ENCODE measurements at regions not wholly inside any gene's neighbourhood (a gene's known extent, or its start where the extent isn't known, plus 50 kb on each side); places are given as distances from the start of the nearest gene placed in this dataset.
A peak's percentile ranks its signal among the peaks of the same experiment; 100 is the strongest.

DNA sequence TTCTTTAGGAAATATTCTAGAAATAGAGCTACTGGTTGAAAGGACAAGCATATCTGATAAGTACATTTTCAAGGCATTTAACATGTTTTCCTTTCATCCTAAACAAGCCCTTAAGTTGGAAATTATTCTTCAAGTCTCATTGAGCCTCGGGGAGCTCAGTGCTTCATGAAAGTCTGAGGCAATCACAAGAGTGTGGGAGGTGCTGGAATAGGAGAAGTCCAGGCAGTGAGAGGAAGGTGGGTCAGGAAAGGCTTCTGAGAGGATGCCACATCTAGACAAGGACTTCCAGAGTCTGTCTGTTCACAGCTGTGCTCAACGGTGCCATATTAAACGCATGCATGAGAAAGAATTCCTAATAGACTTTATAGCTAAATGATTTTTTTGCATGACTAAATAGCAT, 69.8 kb downstream of the CD83 start:
- no peak for DNase-seq

- DNase-seq, result no peak
Observed at GRCh38 chr6:14189074-14189473, 71.5 kb downstream of the CD83 start.

DNA sequence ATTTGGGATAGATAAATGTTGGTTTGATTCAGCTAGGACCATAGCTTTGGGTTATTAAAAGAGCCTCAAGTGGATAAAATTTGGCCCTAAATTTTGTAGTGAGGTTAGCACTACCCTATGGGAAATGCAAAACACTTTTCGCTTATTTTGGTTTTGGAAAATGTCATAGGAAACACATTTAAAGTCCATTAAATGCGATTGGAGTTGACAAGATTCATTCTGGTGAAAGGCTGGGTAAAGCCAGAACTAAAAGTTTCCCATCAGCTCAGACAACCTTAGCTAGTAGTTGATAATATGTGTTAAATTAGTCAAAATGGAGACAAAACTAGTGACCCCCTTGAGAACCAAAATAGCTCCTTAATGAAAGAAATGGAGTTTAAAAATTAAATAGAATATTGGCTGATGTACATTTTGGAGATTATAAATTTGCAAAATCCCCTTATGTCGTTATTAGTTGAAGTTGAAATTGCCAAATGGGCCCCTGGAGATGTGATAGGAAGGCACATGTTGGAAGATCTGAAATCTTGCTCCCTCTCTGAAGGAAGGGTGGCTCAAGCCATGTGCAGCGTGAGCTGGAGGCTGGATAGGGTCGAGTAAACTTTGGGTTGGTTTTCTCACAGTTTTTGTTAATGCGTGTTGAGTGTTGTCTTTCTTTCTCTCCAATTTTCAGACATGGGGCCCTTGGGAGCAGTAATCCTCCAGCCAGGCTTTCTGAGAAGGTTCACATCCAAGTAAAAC, 72.8 kb downstream of the CD83 start:
- DNase-seq, result no peak

DNA sequence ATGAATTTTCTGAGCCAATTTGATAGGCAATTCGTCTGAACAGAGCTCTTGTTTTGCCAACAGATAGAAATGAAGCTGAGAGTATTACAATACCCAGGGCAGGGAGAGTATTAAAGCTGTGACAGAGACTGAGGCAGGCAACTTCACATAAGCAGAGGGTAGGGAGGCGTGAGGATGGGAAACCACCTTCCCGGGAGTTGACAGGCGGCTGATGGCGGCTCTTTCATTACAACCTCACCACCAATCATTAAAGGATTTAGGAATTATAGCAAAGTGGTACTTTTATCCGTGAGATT, 73.3 kb downstream of the CD83 start:
- DNase-seq, result no peak

DNA sequence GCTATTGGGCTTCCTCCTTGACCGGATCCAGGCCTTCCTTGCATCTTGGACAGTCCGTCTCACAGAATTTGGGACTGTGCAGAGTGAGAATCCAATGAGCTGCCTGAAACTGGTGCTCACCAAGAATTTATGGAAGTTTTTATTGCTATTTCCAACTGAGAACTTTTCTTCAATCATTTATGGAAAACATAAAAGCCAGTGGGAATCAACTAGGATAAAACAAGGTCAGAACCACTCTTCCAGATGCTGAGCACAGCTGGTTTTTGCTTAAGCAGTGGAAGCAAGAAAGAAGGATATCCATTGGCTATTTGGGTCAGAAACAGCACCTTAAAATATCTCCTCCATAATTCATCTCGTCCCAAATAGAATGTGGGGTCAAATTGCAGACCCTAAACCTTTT, 74.2 kb downstream of the CD83 start:
- no peak for DNase-seq

- DNase-seq, result no peak
Observed at GRCh38 chr6:14192216-14192788, 74.7 kb downstream of the CD83 start.

- no peak for DNase-seq
Observed at GRCh38 chr6:14193524-14193923, 76.0 kb downstream of the CD83 start.

DNA sequence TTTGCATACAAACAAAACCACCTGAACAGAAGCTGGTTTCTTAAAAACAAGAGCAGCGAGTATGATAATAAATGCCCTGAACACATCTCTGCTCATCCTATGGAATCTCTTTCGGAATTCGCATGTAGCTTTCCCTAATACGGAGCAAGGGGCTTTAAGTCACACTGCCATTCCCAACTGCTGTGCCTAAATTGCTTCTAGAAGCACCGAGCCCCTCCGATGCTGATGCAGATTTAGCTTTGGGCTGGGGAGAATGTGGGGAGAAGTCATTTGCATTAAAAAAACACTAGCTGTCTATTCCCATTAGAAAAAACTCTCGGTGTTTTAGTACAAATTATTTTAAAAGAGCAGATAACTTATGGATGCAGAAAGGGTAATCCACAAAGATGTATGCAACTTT, 76.9 kb downstream of the CD83 start:
- no peak for DNase-seq

DNA sequence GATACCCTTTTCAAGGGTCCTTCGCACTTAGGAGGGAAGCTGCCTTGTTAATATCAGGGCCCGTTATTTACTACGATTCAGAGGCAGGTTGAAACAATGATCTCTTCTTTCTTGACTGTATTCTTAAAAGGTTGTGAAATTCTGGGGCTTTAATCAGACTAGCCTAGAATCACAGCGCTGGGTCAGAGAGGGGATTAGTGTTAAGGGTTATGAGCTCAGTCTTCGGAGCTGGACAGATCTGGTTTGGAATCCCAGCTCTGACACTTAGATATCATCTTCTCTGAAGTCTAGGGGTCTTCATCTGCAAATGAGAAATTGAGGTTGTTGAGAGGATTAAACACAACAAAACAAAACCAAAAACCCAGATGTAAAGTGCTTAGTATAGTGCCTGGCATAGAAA, 77.4 kb downstream of the CD83 start:
- DNase-seq, result no peak

GRCh38 chr6:14196026-14196425, 78.5 kb downstream of the CD83 start:
- DNase-seq, result no peak

GRCh38 chr6:14197118-14197517, 79.5 kb downstream of the CD83 start:
- DNase-seq, result no peak

GRCh38 chr6:14200047-14200446, 82.5 kb downstream of the CD83 start:
- no peak for DNase-seq

DNA sequence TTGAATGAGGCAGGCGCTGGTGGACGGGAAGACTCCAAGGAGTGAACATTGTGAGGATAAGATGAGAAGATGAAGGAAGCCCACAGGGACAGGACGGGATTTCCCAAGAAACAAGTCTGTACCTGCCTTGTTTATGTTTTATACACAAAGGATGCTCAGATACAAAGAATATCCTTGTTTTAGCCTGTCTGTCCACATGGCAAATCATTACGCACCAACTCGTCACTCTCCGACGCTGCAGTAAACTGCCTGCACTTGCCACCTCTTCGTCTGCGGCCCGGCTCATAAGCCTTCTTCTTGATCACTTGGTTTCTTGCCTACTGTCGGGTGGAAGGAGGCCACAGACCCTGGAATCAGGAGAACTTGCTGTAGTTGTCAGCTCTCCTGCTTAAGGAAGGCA, 85.4 kb downstream of the CD83 start:
- DNase-seq, result no peak

DNA sequence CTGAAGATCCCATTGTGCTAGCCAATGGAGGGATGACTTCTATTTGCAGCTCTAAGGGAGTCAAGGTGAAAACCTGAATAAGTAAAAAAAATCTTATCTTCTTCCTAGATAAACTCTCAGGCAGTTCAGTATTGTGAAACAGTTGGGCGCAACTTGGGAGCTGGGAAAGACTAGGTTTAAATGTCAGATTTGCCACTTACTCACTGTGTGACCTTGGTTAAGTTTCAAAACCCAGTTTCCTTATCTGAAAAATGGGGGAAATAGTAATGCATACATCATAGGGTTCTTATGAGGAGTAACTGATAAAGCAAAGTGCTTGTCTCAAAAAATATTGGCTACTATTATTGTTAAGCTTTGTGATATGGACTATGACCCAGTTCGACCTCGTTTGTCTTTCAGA, 88.8 kb downstream of the CD83 start:
- no peak for DNase-seq

DNA sequence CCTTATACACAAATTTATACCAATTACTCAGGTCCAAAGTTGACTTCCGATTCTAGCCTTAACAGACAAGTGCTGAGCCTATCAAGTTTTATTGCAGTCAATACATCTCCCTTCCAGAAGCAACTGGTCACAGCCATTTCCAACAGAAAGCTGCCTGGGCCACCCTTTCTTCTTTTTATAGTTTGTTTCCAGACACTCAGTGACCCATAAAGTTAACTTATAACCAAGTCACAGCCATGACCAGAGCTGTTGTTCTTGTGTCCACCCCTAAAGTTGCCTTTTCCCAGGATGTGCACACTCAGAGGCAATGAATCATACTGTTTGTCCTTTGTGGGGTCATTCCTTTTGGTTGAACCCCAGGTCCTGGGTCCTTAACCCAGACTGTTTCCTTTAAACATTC, 89.9 kb downstream of the CD83 start:
- DNase-seq, result no peak

GRCh38 chr6:14209000-14209399, 91.4 kb downstream of the CD83 start:
- no peak for DNase-seq

DNA sequence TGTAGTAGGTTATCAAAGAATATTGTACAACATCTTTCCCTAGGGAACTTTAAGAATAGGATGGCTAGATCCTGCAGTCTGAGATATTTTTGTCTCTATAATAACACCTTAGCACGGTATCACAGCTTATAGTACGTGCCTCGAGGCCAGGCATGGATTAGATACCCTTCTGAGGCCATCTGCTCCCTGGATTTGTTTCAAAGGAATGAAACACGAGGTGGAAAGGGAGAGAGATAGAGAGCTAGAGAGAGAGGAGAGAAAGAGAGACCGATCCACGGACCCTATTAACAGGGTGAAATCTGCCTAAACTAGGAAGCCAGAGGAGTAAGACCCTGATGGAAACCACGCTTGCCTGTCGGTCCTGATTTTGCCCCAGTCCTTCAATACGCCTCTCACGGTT, 92.5 kb downstream of the CD83 start:
- no peak for DNase-seq

DNA sequence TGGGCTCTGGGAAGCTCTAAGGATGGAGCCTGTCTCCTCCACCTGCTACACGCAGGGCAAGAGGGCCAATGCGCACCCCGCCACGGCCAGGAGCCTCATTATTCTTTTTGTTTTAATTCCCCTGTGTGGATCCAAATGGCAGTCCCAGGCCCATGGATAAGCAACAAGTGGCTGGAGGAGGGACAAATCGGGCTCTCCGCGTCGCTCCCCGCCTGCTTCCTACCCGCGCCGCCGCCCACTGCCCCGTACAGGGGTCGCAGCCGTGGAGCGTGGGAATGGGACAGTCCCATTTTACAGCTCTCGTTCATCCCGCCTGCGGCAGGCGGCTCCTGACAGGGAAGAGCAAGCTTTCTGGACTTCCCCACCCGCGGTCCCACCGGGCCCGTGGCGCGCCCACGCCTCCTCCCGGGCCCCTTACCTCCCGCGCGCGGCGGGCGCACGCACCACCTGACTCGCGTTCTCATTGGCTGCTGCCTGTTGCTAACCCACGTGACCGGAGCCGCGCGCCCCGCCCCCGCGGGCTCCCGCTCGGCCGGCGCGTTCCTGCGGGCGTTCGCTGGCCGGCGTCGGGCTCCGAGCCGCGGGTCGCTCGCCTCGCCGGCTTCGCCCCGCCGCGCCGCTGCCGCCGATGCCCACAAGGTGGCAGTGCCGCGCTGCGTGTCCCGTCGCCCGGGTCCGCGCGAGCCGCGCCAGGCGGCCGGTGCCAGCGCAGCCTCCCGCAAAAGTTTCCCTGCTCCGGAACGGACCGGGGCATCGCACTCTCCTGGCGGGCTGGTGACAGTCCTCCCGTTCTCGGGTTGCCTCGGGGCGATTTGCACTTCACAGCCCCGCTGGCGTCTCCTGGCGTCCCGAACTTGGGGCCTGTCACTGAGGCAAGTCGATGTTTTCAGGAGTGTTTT, 93.3 kb downstream of the CD83 start:
- DNase-seq, result peak; percentile 91

DNA sequence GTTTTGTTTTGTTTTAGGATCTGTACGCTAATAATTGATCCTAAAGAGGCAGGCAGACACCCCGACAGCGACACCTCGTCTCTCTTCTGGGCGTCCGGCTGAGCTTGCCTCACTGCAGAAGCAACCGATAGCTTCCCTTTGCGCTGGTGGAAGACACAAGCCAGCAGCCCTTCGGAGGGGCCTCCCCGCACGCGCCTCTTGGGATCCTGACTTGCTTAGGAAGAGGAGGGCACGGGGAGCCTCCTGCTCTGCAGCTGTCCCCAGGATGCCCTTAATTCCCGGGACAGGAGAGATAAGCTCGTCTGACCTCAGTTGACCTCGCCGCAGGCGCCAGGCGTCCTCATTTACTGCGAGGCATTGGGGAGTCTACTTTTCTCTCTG, 94.0 kb downstream of the CD83 start:
- peak; percentile 33 for DNase-seq

- no peak for DNase-seq
Observed at GRCh38 chr6:14212020-14212419, 94.4 kb downstream of the CD83 start.

DNA sequence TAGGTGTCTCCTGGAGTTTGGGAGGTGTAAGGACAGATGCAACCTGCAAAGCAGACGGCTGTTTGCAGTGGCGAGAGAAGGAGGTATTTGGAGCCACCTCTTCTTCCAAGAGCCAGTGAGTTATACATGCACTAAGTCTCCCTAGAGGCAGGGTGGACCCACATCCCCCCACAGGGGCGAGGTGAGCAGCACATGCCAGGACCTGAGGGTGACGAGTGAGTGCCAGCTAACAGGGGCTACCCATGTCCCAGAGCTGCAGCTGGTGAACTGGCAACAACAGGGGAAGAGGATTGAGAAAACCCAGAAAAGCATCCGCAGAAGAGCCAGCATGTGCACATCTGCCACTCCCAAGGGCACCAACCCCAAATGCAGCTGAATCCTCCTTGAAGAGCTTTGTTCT, 95.1 kb downstream of the CD83 start:
- no peak for DNase-seq

DNA sequence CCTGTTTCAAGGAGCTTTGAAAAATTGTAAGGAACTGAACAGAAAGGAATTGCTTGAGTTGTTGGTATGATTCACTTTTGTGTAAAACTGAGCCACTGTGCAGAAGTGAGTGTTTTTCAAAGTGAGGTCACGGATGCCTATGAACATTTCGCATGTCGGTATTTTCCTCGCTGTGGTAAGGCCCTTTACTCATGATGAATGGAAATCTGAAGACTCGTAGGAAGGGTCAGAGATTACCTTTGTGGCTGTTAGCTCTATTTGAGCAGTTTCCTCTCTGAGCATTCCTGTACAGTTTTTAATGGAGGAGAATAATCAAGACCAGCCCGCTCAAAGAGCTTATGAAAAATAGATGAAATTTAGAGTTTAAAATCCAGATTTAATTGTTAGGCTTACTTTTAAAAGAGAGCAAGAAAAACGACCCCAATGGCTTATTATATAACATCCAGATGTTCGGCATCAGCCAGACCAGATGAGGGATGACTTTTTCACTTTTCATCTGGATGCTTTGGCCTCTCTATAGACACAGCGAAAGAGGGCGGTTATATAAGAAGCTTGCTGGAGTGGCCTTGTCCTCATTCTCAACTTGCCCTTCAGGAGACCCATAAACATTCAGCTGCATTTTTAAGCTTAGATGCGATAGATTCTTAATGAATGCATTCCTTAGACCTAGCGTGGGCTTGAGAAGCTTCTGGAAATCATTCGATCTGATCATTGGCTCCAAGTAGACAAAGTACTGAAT, 99.5 kb downstream of the CD83 start:
- no peak for DNase-seq

DNA sequence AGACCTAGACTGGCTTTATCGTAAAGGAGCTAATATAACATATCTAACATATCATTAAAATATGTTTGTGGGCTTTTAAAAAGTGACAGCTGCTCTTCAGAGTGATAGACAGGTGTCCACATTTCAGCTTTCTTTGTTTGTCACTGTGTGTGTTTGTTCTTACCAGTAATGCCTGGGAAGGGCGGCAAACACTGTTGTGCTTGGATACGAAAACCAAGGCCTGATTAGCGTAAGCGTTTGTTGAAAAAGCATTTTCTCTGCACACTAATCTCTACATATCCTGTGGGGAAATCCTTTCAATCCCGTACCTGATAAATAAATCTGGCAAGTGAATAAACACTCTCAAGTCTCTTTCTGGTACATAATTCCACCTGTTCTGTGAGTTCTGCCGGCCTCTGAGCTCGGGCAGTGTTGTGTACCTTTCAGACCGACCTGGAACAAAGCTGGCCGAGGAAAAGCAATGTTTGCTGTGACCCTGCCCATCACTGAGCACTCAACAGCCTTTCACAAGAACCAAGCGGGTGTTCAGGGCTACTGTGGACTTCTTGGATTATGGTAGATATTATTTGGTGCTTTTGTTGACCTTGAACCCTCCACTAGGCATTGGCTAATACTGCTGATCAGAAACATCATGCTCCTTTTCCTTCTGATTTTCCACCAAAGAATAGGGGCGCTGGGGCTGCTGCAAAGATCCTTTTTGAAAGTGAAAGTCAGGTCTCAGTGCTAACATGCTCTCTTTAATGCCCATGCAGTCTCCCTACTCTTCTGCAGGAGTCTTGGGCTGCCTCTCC, 100.4 kb downstream of the CD83 start:
- DNase-seq, result no peak

All from stimulated activated CD4-positive, alpha-beta T cell treated with anti-CD3 and anti-CD28 coated beads, Interleukin-1b, Interleukin-23, amount 100 ng/mL, for 48 hours (primary cell).